H9 (cell line): ENCODE measurements at regions not wholly inside any gene's neighbourhood (a gene's known extent, or its start where the extent isn't known, plus 50 kb on each side); places are given as distances from the start of the nearest gene placed in this dataset.

ENCODE experiments used
- DNase-seq: peaks from one replicate; pipeline ENCODE4 v3.0.0-alpha.2; 2017
- H2AFZ ChIP-seq: one replicate; pipeline ENCODE4 v1.6.1; 2013; ENCODE audit warnings: mild to moderate bottlenecking, low read length, control low read depth, moderate library complexity
- H2AK5ac ChIP-seq: 2 replicates; pipeline ENCODE4 v1.6.1; 2013; ENCODE audit warnings: low read length, control low read depth, mixed read lengths; ENCODE audit not compliant: insufficient read length
- H2BK120ac ChIP-seq: one replicate; pipeline ENCODE4 v1.6.1; 2013; ENCODE audit warnings: low read depth, mild to moderate bottlenecking, low read length, control low read depth, inconsistent platforms; ENCODE audit not compliant: poor library complexity, severe bottlenecking
- H2BK12ac ChIP-seq: 2 replicates; pipeline ENCODE4 v1.6.1; 2013; ENCODE audit warnings: low read length, control low read depth, mixed read lengths, low read depth; ENCODE audit not compliant: insufficient read length
- H2BK15ac ChIP-seq: 2 replicates; pipeline ENCODE4 v1.6.1; 2013; ENCODE audit warnings: low read depth, low read length, control low read depth
- H2BK20ac ChIP-seq: one replicate; pipeline ENCODE4 v1.6.1; 2013; ENCODE audit warnings: low read depth, mild to moderate bottlenecking, low read length, control low read depth, inconsistent platforms; ENCODE audit not compliant: poor library complexity, severe bottlenecking
- H2BK5ac ChIP-seq: 2 replicates; pipeline ENCODE4 v1.6.1; 2013; ENCODE audit warnings: low read length, control low read depth, mixed read lengths; ENCODE audit not compliant: insufficient read length
- H3K14ac ChIP-seq: 2 replicates; pipeline ENCODE4 v1.6.1; 2013; ENCODE audit warnings: low read length, control low read depth; ENCODE audit not compliant: insufficient read depth
- H3K18ac ChIP-seq: 2 replicates; pipeline ENCODE4 v1.6.1; 2013; ENCODE audit warnings: low read depth, mild to moderate bottlenecking, mixed read lengths, low read length, control low read depth; ENCODE audit not compliant: insufficient read length
- H3K23ac ChIP-seq: 2 replicates; pipeline ENCODE4 v1.6.1; 2013; ENCODE audit warnings: low read length, control low read depth, mixed read lengths, low read depth; ENCODE audit not compliant: insufficient read length
- H3K23me2 ChIP-seq: 2 replicates; pipeline ENCODE4 v1.6.1; 2013; ENCODE audit warnings: low read depth, mild to moderate bottlenecking, mixed read lengths, low read length, control low read depth; ENCODE audit not compliant: insufficient read length, poor library complexity, severe bottlenecking
- H3K27ac ChIP-seq: 2 replicates; pipeline ENCODE4 v1.5.1; 2013; ENCODE audit warnings: low read length, control low read depth, mixed read lengths, low read depth; ENCODE audit not compliant: insufficient read length
- H3K27me3 ChIP-seq: 2 replicates; pipeline ENCODE4 v1.6.1; 2013; ENCODE audit warnings: low read length, control low read depth, inconsistent platforms; ENCODE audit not compliant: insufficient read depth
- H3K4ac ChIP-seq: 2 replicates; pipeline ENCODE4 v1.6.1; 2013; ENCODE audit warnings: low read depth, mild to moderate bottlenecking, control low read depth, inconsistent platforms, low read length, moderate library complexity
- H3K4me1 ChIP-seq: 2 replicates; pipeline ENCODE4 v1.6.1; 2013; ENCODE audit warnings: low read length, control low read depth, inconsistent platforms; ENCODE audit not compliant: insufficient read depth
- H3K4me2 ChIP-seq: 2 replicates; pipeline ENCODE4 v1.6.1; 2013; ENCODE audit warnings: low read length, control low read depth, mixed read lengths; ENCODE audit not compliant: insufficient read length, insufficient read depth
- H3K56ac ChIP-seq: 2 replicates; pipeline ENCODE4 v1.6.1; 2013; ENCODE audit warnings: low read depth, mild to moderate bottlenecking, mixed read lengths, low read length, control low read depth; ENCODE audit not compliant: insufficient read length
- H3K79me1 ChIP-seq: 2 replicates; pipeline ENCODE4 v1.6.1; 2013; ENCODE audit warnings: low read depth, mild to moderate bottlenecking, moderate library complexity, low read length, control low read depth, inconsistent platforms; ENCODE audit not compliant: insufficient read depth, poor library complexity, severe bottlenecking
- H3K79me2 ChIP-seq: 2 replicates; pipeline ENCODE4 v1.6.1; 2013; ENCODE audit warnings: low read length, control low read depth, inconsistent platforms; ENCODE audit not compliant: insufficient read depth
- H3K9ac ChIP-seq: 2 replicates; pipeline ENCODE4 v1.6.1; 2013; ENCODE audit warnings: low read length, control low read depth, mixed read lengths; ENCODE audit not compliant: insufficient read length; ENCODE audit errors: extremely low read depth
- H3K9me3 ChIP-seq: one replicate; pipeline ENCODE4 v1.6.1; 2013; ENCODE audit warnings: low read depth, low read length, inconsistent platforms; ENCODE audit not compliant: control insufficient read depth
- H3T11ph ChIP-seq: one replicate; pipeline ENCODE4 v1.6.1; 2013; ENCODE audit warnings: mild to moderate bottlenecking, low read length, control low read depth, inconsistent platforms
- H4K20me1 ChIP-seq: one replicate; pipeline ENCODE4 v1.6.1; 2013; ENCODE audit not compliant: control insufficient read depth, insufficient read length, insufficient read depth
- H4K5ac ChIP-seq: 2 replicates; pipeline ENCODE4 v1.6.1; 2013; ENCODE audit warnings: low read depth, mild to moderate bottlenecking, mixed read lengths, low read length, control low read depth; ENCODE audit not compliant: insufficient read length
- H4K8ac ChIP-seq: replicated peaks from 2 replicates; pipeline ENCODE4 v1.6.1; 2013; ENCODE audit warnings: low read length, control low read depth, mixed read lengths, low read depth; ENCODE audit not compliant: insufficient read length
- H4K91ac ChIP-seq: 2 replicates; pipeline ENCODE4 v1.6.1; 2013; ENCODE audit warnings: low read depth, mild to moderate bottlenecking, moderate library complexity, mixed read lengths, low read length, control low read depth; ENCODE audit not compliant: insufficient read length
- H3K27ac Mint-ChIP-seq, 3 experiments: 2 replicates in 2 of 3; 3 replicates in 1 of 3; pipeline ENCODE4 v1.8.0; 2020 to 2021; ENCODE audit warnings: mixed read lengths in 3 of 3, mild to moderate bottlenecking in 1 of 3, moderate library complexity in 1 of 3
- H3K27me3 Mint-ChIP-seq: 2 replicates; pipeline ENCODE4 v1.8.0; 2021; ENCODE audit warnings: low read depth, mild to moderate bottlenecking, moderate library complexity, mixed read lengths
- H3K36me3 Mint-ChIP-seq, 3 experiments: 2 replicates in 2 of 3; 3 replicates in 1 of 3; pipeline ENCODE4 v1.8.0; 2020 to 2021; ENCODE audit warnings: low read depth in 3 of 3, mixed read lengths in 3 of 3; ENCODE audit not compliant: insufficient read depth in 1 of 3
- H3K4me1 Mint-ChIP-seq, 2 experiments: 2 replicates each; pipeline ENCODE4 v1.8.0; 2020; ENCODE audit warnings: mixed read lengths in 2 of 2
- H3K4me3 Mint-ChIP-seq, 2 experiments: 2 replicates in 1 of 2; 3 replicates in 1 of 2; pipeline ENCODE4 v1.8.0; 2020 to 2021; ENCODE audit warnings: mild to moderate bottlenecking in 2 of 2, mixed read lengths in 2 of 2, moderate library complexity in 1 of 2
- H3K9me3 Mint-ChIP-seq, 2 experiments: 2 replicates in 1 of 2; 3 replicates in 1 of 2; pipeline ENCODE4 v1.8.0; 2020; ENCODE audit warnings: mild to moderate bottlenecking in 2 of 2, mixed read lengths in 2 of 2, moderate library complexity in 1 of 2
- CTCF ChIP-seq: fragments of 200-600 bp; sonication (generic); conservative IDR thresholded peaks from 3 replicates; pipeline ENCODE4 v1.8.0; 2021; ENCODE audit warnings: antibody characterized with exemption, mild to moderate bottlenecking
- WGBS: extraction: QIAGEN DNeasy Blood & Tissue Kit; methylation state at CpG from one replicate; pipeline ENCODE4 v1.1.7; 2013; ENCODE audit warnings: missing lambda C conversion rate, low lambda C conversion rate, mixed read lengths; ENCODE audit not compliant: insufficient read length; ENCODE audit errors: extremely low coverage; 5-methylcytosine and 5-hydroxymethylcytosine counted together

- no peak overlapping the region for H3K23ac ChIP-seq
- Mint-ChIP-seq H3K9me3 (peaks cover 14 to 30% of the 10 kb centered on the region in 2 experiments), H3K4me3 (no peak overlapping the region), H3K4me1 (no peaks in the 10 kb centered on the region), H3K27me3 (no peaks in the 10 kb centered on the region), H3K36me3 (peaks cover 2 to 14% (median 3%) of the 10 kb centered on the region in 3 experiments; a peak in 4 of 7 replicates), H3K27ac (no peak overlapping the region)
- no peaks in the 10 kb centered on the region for H3K23me2 ChIP-seq
- no peaks in the 10 kb centered on the region for H3K4me1 ChIP-seq
- no peak overlapping the region for H2BK15ac ChIP-seq
- H3K9ac ChIP-seq = no peak overlapping the region
- no peak overlapping the region for H3K18ac ChIP-seq
- TF ChIP-seq CTCF = no peak; the same call in 2 of the 3 replicates
- H3K56ac ChIP-seq = no peak overlapping the region
- H4K91ac ChIP-seq = no peak overlapping the region
- H3K79me2 ChIP-seq = no peaks in the 10 kb centered on the region
- H4K20me1 ChIP-seq = no peaks in the 10 kb centered on the region
- H2BK12ac ChIP-seq = no peak overlapping the region
- H3K4me2 ChIP-seq = no peak overlapping the region
- H3K27me3 ChIP-seq = no peaks in the 10 kb centered on the region
- H4K8ac ChIP-seq = no peak overlapping the region
- H2BK120ac ChIP-seq = no peak overlapping the region
- H3K9me3 ChIP-seq = no peaks in the 10 kb centered on the region
- H3T11ph ChIP-seq = no peak overlapping the region
- H4K5ac ChIP-seq = no peak overlapping the region
- no peak overlapping the region for H3K4ac ChIP-seq
- no CpG with 5 or more reads among the region's 2 CpGs for WGBS
- H2BK20ac ChIP-seq = no peak overlapping the region
- H3K14ac ChIP-seq = no peak overlapping the region
- H2AFZ ChIP-seq = no peak overlapping the region
- no peak overlapping the region for H2AK5ac ChIP-seq
- no peaks in the 10 kb centered on the region for H3K79me1 ChIP-seq
- DNase-seq = no peak
- H2BK5ac ChIP-seq = no peak overlapping the region
- no peak overlapping the region for H3K27ac ChIP-seq
Observed at GRCh38 chr21:17231124-17231523, 281.7 kb upstream of the CXADR start.
